Breast epithelium (tissue), 4 donors: ENCODE measurements at regions not wholly inside any gene's neighbourhood (a gene's known extent, or its start where the extent isn't known, plus 50 kb on each side); places are given as distances from the start of the nearest gene placed in this dataset.
A peak's percentile ranks its signal among the peaks of the same experiment; 100 is the strongest.

Source experiments
- DNase-seq, 2 donors: peaks; one replicate each; pipeline ENCODE4 v3.0.0-alpha.2; 2019; ENCODE audit warnings: low spot score in 2 of 2
- H3K27ac ChIP-seq, 2 donors: fragments of 200-600 bp; sonication (generic) in 1 of 2; one replicate each; pipeline ENCODE4 v1.5.1; 2016 to 2019; ENCODE audit warnings: mild to moderate bottlenecking in 1 of 2
- H3K27me3 ChIP-seq, 2 donors: fragments of 200-600 bp; sonication (generic) in 1 of 2; one replicate each; pipeline versions ENCODE4 v1.5.1 to v1.6.0; 2017 to 2019; ENCODE audit warnings: control low read depth in 1 of 2, mild to moderate bottlenecking in 1 of 2
- H3K36me3 ChIP-seq: fragments of 200-600 bp; one replicate; pipeline ENCODE4 v1.5.1; 2019
- H3K4me1 ChIP-seq, 2 donors: fragments of 200-600 bp; sonication (generic); one replicate each; pipeline ENCODE4 v1.5.1; 2016 to 2019; ENCODE audit warnings: control low read depth in 1 of 2
- H3K4me3 ChIP-seq, 3 donors: fragments of 200-600 bp; sonication (generic); 1 replicate in 2 of 3; 2 replicates in 1 of 3; pipeline ENCODE4 v1.5.1; 2016 to 2019; ENCODE audit warnings: mild to moderate bottlenecking in 3 of 3, moderate library complexity in 2 of 3
- H3K9me3 ChIP-seq, 2 donors: fragments of 200-600 bp; sonication (generic) in 1 of 2; one replicate each; pipeline ENCODE4 v1.5.1; 2016 to 2019; ENCODE audit warnings: control low read depth in 1 of 2
- CTCF ChIP-seq, 3 donors: fragments of 450-650 bp; IDR thresholded peaks; one replicate each; pipeline ENCODE4 v1.5.1; 2016 to 2017; ENCODE audit warnings: antibody characterized with exemption in 3 of 3, mild to moderate bottlenecking in 3 of 3, moderate library complexity in 3 of 3
- POLR2A ChIP-seq: fragments of 450-650 bp; IDR thresholded peaks from one replicate; pipeline ENCODE4 v1.6.1; 2016; ENCODE audit warnings: antibody characterized with exemption, mild to moderate bottlenecking, moderate library complexity
- POLR2AphosphoS5 ChIP-seq, 3 donors: sonication (generic); formaldehyde crosslinking; IDR thresholded peaks; one replicate each; pipeline ENCODE4 v1.6.1; 2017; ENCODE audit warnings: antibody characterized with exemption in 3 of 3
- intact Hi-C: fragments of 100-400 bp; cut with DNase I; formaldehyde crosslinking; loops from one replicate; pipeline ENCODE4 v1.15.1; 2023; ENCODE audit warnings: low total_unique reads

GRCh38 chr7:16026253-16027020, 340.0 kb upstream of the MEOX2 start:
- Histone ChIP-seq H3K27me3 (no peaks in the 10 kb centered on the region), H3K27ac (peak overlapping the region; percentile 21 to 32), H3K4me1 (no peaks in the 10 kb centered on the region), H3K9me3 (no peaks in the 10 kb centered on the region), H3K36me3 (no peaks in the 10 kb centered on the region), H3K4me3 (no peak overlapping the region)
- TF ChIP-seq CTCF (IDR thresholded peaks at IDR 0.05) (no peak), POLR2AphosphoS5 (IDR thresholded peaks at IDR 0.05) (no peak), POLR2A (no peak)
- no peak for DNase-seq
- intact Hi-C loops: no loop called here

DNA sequence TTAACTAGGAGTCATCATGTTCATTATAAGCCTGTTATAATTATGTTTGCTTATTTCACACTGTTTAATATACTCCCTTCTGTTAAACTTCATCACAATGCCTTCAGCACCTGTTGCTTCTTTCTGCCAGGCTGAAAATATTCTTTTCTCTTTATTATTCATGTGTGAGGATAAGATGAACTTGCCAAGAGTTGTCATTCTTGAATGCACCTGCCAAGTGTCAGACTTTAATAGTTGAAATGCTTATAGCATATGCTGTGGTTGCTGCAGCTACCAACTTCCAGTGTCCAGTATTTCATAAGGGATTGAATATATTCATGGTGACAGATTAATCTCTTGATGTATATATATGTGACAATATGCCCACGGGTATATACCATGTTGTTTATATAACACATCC, 339.2 kb upstream of the MEOX2 start:
- no peak overlapping the region for H3K27ac ChIP-seq
- no peak for DNase-seq
- H3K9me3 ChIP-seq: no peaks in the 10 kb centered on the region
- intact Hi-C loops: no loop called here
- H3K27me3 ChIP-seq: no peaks in the 10 kb centered on the region
- no peaks in the 10 kb centered on the region for H3K36me3 ChIP-seq
- no peak for TF ChIP-seq POLR2AphosphoS5 (IDR thresholded peaks at IDR 0.05)
- TF ChIP-seq POLR2A: no peak
- TF ChIP-seq CTCF (IDR thresholded peaks at IDR 0.05): no peak
- no peak overlapping the region for H3K4me3 ChIP-seq
- no peaks in the 10 kb centered on the region for H3K4me1 ChIP-seq

GRCh38 chr7:16023503-16023902, 337.0 kb upstream of the MEOX2 start:
- no peaks in the 10 kb centered on the region for H3K4me1 ChIP-seq
- intact Hi-C loops: no loop called here
- DNase-seq: no peak

DNA sequence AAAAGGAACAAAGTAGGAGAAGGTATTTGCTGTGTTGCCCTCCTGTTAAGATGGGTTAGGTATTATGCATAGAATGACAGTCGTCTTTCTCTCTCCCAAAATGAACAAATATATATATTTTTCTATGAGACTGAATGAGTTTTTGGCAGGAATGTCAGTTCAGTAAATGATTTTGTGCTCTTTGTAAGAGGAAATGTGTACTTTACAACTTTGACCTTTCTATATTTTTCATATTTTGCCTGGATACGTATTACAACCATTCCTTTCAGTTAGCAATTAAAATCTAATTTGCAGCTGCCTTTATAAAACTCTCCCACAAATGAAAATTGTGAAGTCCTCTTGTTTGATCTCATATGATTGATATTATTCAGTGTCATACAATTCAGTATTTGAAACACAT, 336.6 kb upstream of the MEOX2 start:
- H3K27me3 ChIP-seq: no peaks in the 10 kb centered on the region
- no peak overlapping the region for H3K27ac ChIP-seq
- intact Hi-C loops: no loop called here
- no peak for TF ChIP-seq CTCF (IDR thresholded peaks at IDR 0.05)
- TF ChIP-seq POLR2AphosphoS5 (IDR thresholded peaks at IDR 0.05): no peak
- no peak for TF ChIP-seq POLR2A
- H3K4me3 ChIP-seq: no peak overlapping the region
- no peaks in the 10 kb centered on the region for H3K4me1 ChIP-seq
- no peak for DNase-seq
- H3K9me3 ChIP-seq: no peaks in the 10 kb centered on the region
- H3K36me3 ChIP-seq: no peaks in the 10 kb centered on the region

More at GRCh38 chr7:16023503-16023902, 337.0 kb upstream of the MEOX2 start:
- Histone ChIP-seq H3K27ac (no peak overlapping the region), H3K27me3 (no peaks in the 10 kb centered on the region), H3K36me3 (no peaks in the 10 kb centered on the region), H3K9me3 (no peaks in the 10 kb centered on the region), H3K4me3 (no peak overlapping the region)
- TF ChIP-seq POLR2A (no peak), POLR2AphosphoS5 (IDR thresholded peaks at IDR 0.05) (no peak), CTCF (IDR thresholded peaks at IDR 0.05) (no peak)

- no peaks in the 10 kb centered on the region for H3K27me3 ChIP-seq
- intact Hi-C loops: no loop called here
- DNase-seq: no peak
- no peaks in the 10 kb centered on the region for H3K36me3 ChIP-seq
- H3K4me3 ChIP-seq: no peak overlapping the region
- no peaks in the 10 kb centered on the region for H3K4me1 ChIP-seq
- TF ChIP-seq CTCF (IDR thresholded peaks at IDR 0.05) (no peak), POLR2A (no peak), POLR2AphosphoS5 (IDR thresholded peaks at IDR 0.05) (no peak)
- no peak overlapping the region for H3K27ac ChIP-seq
- H3K9me3 ChIP-seq: no peaks in the 10 kb centered on the region
Measured at GRCh38 chr7:16021851-16022250, 335.4 kb upstream of the MEOX2 start.
